ENCODE measurements at regions not wholly inside any gene's neighbourhood (a gene's known extent, or its start where the extent isn't known, plus 50 kb on each side); places are given as distances from the start of the nearest gene placed in this dataset.

DNA sequence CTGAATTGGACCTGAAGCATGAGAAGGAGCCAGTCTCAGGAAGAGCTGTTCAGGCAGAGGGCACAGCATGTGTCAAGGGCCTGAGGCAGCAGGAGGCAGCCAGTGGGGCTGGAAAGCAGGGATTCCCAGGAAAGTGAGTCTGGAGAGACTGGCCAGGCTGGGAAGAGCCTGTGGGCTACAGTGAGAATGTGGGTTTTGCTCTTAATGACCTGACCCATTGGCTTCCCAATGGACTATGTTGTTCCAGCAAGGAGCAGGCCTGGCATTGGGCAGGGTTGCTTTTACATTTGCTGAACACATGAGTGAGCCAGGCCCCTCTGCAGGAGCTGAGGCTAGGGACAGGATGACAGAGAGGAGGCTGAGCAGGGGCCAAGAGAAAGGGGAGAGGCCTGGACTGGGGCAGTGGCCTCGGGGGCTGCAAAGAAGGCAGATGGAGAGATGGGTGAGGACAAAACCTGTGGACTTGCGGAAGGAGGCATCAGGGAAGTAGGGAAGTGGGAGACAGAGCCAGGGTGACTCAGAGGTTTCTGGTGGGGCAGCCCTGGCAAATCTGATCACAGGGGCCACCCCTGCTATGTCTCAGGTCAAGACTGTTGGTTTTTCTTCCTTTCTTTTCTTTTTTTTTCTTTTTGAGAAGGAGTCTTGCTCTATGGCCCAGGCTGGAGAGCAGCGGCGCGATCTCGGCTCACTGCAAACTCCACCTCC is 65.9 kb upstream of the NEK6 start:
- no peak overlapping the region for H3K4me3 ChIP-seq (ENCODE audit: low read depth, low read length)
- DNase-seq (ENCODE audit: low read depth): no peak
- TF ChIP-seq, protein P1, sequence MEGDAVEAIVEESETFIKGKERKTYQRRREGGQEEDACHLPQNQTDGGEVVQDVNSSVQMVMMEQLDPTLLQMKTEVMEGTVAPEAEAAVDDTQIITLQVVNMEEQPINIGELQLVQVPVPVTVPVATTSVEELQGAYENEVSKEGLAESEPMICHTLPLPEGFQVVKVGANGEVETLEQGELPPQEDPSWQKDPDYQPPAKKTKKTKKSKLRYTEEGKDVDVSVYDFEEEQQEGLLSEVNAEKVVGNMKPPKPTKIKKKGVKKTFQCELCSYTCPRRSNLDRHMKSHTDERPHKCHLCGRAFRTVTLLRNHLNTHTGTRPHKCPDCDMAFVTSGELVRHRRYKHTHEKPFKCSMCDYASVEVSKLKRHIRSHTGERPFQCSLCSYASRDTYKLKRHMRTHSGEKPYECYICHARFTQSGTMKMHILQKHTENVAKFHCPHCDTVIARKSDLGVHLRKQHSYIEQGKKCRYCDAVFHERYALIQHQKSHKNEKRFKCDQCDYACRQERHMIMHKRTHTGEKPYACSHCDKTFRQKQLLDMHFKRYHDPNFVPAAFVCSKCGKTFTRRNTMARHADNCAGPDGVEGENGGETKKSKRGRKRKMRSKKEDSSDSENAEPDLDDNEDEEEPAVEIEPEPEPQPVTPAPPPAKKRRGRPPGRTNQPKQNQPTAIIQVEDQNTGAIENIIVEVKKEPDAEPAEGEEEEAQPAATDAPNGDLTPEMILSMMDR (IDR thresholded peaks at IDR 0.05; ENCODE audit: low read depth, low read length, missing control alignments): no peak

DNA sequence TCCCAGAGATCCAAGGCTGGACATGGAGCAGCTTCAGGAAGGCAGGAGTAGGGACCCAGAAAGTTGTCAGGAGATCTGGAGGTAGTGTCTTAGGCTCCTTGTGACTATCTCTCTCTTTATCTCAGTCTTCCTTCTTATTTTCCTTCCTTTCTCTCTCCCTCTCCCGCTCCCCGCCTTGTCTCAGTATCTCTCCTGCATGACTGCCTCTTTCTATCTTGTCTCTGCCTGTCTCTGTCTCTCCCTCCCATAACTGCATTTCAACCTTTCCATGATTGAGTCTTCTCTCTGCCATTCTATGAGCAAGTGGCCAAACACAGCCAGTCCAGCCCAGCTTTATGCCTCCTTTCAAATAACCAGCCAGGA is 61.0 kb upstream of the NEK6 start:
- TF ChIP-seq, protein P1 (IDR thresholded peaks at IDR 0.05; ENCODE audit: low read depth, low read length, missing control alignments): no peak
- no peak for DNase-seq (ENCODE audit: low read depth)
- H3K4me3 ChIP-seq (ENCODE audit: low read depth, low read length): peak overlapping the region; percentile 24

DNA sequence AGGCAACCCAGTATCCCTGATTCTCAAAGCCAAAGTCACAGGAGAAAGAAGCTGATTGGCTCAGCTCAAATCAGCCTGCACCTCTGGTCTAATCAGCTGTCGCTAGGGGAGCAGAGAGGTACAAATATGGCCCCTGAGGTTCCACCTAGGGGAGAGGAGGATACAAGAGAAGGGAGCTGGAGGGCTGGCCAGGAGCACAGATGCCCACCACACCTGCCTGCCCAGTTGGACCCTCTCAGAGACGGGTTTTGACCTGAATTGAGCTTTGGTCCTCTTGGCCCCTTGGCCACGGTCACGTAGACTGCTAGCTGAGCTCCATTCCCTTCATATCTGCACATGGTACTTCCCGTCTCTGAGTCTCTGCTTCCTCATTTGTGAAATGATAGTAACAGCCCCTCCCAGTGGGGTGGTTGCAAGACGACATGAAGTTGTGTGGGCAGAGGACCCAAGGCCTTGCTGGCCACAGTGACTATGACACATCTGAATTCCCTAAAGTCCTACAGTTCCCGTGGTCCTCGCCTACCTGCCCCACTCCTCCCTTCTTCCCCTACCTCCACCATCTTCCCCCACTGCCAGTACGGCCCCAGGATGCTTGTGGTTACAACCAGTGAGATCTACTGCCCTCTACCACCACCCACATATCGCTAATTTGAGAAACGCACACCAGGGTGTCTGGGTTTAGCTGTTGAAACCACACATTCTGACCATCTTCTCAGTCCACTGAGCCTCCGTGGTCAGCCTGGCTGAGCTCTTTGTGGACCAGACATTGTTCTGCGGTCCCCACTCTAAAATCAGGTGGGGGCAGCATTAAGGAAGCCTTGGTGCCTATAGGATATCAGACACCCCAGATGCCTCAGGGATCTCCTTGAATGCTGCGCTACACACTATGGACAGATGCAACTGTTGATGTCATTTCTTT is 60.3 kb upstream of the NEK6 start:
- DNase-seq (ENCODE audit: low read depth): peak; percentile 94
- TF ChIP-seq, protein P1 (IDR thresholded peaks at IDR 0.05; ENCODE audit: low read depth, low read length, missing control alignments): peak; percentile 17
- H3K4me3 ChIP-seq (ENCODE audit: low read depth, low read length): peak overlapping the region; percentile 24

DNA sequence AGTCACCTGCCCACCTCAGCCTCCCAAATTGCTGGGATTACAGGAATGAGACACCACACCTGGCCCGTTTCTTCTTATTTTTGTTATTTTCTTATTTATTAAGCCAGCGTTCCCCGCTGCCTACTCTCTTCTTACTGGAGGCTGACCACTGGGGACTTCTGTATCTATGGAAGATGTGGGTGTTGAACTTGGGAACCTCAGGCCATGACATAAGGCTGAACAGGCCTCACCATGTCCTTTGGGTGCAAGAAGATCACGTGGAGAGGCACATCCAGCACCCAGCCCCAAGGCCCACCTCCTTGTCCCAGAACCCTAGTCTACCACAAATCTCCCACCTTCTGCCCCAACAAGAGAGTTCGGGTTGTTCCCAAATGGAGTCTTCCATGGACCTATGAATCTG is 59.4 kb upstream of the NEK6 start:
- DNase-seq (ENCODE audit: low read depth): no peak
- TF ChIP-seq, protein P1 (IDR thresholded peaks at IDR 0.05; ENCODE audit: low read depth, low read length, missing control alignments): no peak
- no peak overlapping the region for H3K4me3 ChIP-seq (ENCODE audit: low read depth, low read length)

DNA sequence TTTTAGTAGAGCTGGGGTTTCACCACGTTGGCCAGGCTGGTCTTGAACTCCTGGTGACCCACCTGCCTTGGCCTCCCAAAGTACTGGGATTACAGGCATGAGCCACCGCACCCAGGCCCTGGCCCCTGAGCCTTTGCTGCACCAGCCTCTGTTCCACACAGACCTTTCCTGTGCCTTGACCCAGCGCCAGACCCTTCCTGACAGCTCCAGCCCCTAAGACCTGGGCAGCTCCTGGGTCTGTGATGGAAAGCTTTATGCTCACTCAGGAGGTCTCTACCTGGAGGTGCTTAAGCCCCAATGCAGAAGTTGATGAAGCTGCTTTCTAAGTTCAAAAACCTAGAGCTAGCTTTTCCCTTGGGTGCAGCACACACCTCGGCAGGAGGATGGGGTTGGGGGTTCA is 58.8 kb upstream of the NEK6 start:
- no peak for DNase-seq (ENCODE audit: low read depth)
- H3K4me3 ChIP-seq (ENCODE audit: low read depth, low read length): no peak overlapping the region
- TF ChIP-seq, protein P1 (IDR thresholded peaks at IDR 0.05; ENCODE audit: low read depth, low read length, missing control alignments): no peak

DNA sequence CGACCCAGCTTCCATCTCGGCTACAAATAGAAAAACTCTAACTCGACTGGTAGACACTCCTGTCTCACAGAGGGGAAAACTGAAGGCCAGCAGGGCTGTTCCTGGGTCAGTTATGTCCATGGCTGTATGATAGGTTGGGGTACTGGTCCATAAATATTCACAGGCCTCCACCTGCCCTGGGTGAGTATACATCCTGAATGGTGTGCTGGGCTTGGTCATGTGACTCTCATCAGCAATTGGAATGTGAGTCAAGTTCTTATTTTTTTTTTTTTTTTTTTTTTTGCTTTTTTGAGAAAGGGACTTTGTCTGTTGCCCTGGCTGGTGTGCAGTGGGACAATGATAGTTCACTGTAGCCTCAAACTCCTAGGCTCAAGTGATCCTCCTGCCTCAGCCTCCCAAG is 58.3 kb upstream of the NEK6 start:
- DNase-seq (ENCODE audit: low read depth): no peak
- TF ChIP-seq, protein P1 (IDR thresholded peaks at IDR 0.05; ENCODE audit: low read depth, low read length, missing control alignments): no peak
- no peak overlapping the region for H3K4me3 ChIP-seq (ENCODE audit: low read depth, low read length)

Data from GM12864 (cell line).